Chondrocyte (in vitro differentiated cells): ENCODE measurements at regions not wholly inside any gene's neighbourhood (a gene's known extent, or its start where the extent isn't known, plus 50 kb on each side); places are given as distances from the start of the nearest gene placed in this dataset.

Source experiments
- DNase-seq: peaks from one replicate; pipeline ENCODE4 v3.0.0; 2021; ENCODE audit warnings: mixed read lengths, low spot score
- H3K27ac Mint-ChIP-seq: one replicate; pipeline ENCODE4 v1.8.0; 2021; ENCODE audit warnings: mild to moderate bottlenecking, moderate library complexity, mixed read lengths; ENCODE audit not compliant: unreplicated experiment
- H3K27me3 Mint-ChIP-seq: 2 replicates; pipeline ENCODE4 v1.8.0; 2021; ENCODE audit warnings: low read depth, mixed read lengths
- H3K36me3 Mint-ChIP-seq: 2 replicates; pipeline ENCODE4 v1.8.0; 2021; ENCODE audit warnings: low read depth, mixed read lengths
- H3K4me1 Mint-ChIP-seq: 2 replicates; pipeline ENCODE4 v1.8.0; 2021; ENCODE audit warnings: low read depth, mild to moderate bottlenecking, mixed read lengths
- H3K4me3 Mint-ChIP-seq: one replicate; pipeline ENCODE4 v1.8.0; 2021; ENCODE audit warnings: mild to moderate bottlenecking, moderate library complexity, mixed read lengths; ENCODE audit not compliant: unreplicated experiment
- H3K9me3 Mint-ChIP-seq: 2 replicates; pipeline ENCODE4 v1.8.0; 2021; ENCODE audit warnings: low read depth, mixed read lengths
- CTCF ChIP-seq: fragments of 200-600 bp; sonication (generic); IDR thresholded peaks from 2 replicates; pipeline ENCODE4 v1.5.0; 2021; ENCODE audit warnings: antibody characterized with exemption, mild to moderate bottlenecking, moderate library complexity

GRCh38 chr3:31051226-31051625 lies 156.8 kb upstream of the GADL1 start:
- no peak for TF ChIP-seq CTCF
- peaks cover 13% of the 10 kb centered on the region for H3K9me3 Mint-ChIP-seq

GRCh38 chr3:31053299-31053698 lies 158.8 kb upstream of the GADL1 start:
- DNase-seq: no peak
- H3K4me1 Mint-ChIP-seq: no peaks in the 10 kb centered on the region
- no peak overlapping the region for H3K27ac Mint-ChIP-seq
- no peak for TF ChIP-seq CTCF
- no peak overlapping the region for H3K4me3 Mint-ChIP-seq
- no peaks in the 10 kb centered on the region for H3K36me3 Mint-ChIP-seq
- H3K9me3 Mint-ChIP-seq: peaks cover 16% of the 10 kb centered on the region
- no peaks in the 10 kb centered on the region for H3K27me3 Mint-ChIP-seq

More at GRCh38 chr3:31051226-31051625, 156.8 kb upstream of the GADL1 start:
- DNase-seq: no peak
- Mint-ChIP-seq H3K27me3 (no peaks in the 10 kb centered on the region), H3K27ac (no peak overlapping the region), H3K4me3 (no peak overlapping the region), H3K36me3 (no peaks in the 10 kb centered on the region), H3K4me1 (no peaks in the 10 kb centered on the region)

GRCh38 chr3:31054032-31054431 lies 159.6 kb upstream of the GADL1 start:
- Mint-ChIP-seq H3K4me3 (no peak overlapping the region), H3K36me3 (peaks cover 2% of the 10 kb centered on the region), H3K9me3 (peaks cover 22% of the 10 kb centered on the region), H3K27ac (no peak overlapping the region), H3K27me3 (no peaks in the 10 kb centered on the region), H3K4me1 (no peaks in the 10 kb centered on the region)
- no peak for TF ChIP-seq CTCF
- DNase-seq: no peak

GRCh38 chr3:31055757-31056156 lies 161.3 kb upstream of the GADL1 start:
- H3K4me1 Mint-ChIP-seq: no peaks in the 10 kb centered on the region
- TF ChIP-seq CTCF: no peak
- peaks cover 4% of the 10 kb centered on the region for H3K36me3 Mint-ChIP-seq
- H3K27ac Mint-ChIP-seq: no peak overlapping the region
- H3K27me3 Mint-ChIP-seq: no peaks in the 10 kb centered on the region
- DNase-seq: no peak
- no peak overlapping the region for H3K4me3 Mint-ChIP-seq
- H3K9me3 Mint-ChIP-seq: peaks cover 29% of the 10 kb centered on the region

- H3K36me3 Mint-ChIP-seq: peaks cover 4% of the 10 kb centered on the region
- no peaks in the 10 kb centered on the region for H3K27me3 Mint-ChIP-seq
- TF ChIP-seq CTCF: no peak
- H3K9me3 Mint-ChIP-seq: peaks cover 20% of the 10 kb centered on the region
- H3K4me1 Mint-ChIP-seq: no peaks in the 10 kb centered on the region
- no peak overlapping the region for H3K4me3 Mint-ChIP-seq
- no peak overlapping the region for H3K27ac Mint-ChIP-seq
- no peak for DNase-seq
Observed at GRCh38 chr3:31057891-31058290, 163.4 kb upstream of the GADL1 start.
